H7 (cell line): ENCODE measurements at regions not wholly inside any gene's neighbourhood (a gene's known extent, or its start where the extent isn't known, plus 50 kb on each side); places are given as distances from the start of the nearest gene placed in this dataset.

ENCODE experiments used
- DNase-seq: peaks from one replicate; pipeline ENCODE4 v3.0.0; 2012
- H3K27me3 ChIP-seq: 2 replicates; pipeline ENCODE4 v1.6.0; 2011; ENCODE audit warnings: mild to moderate bottlenecking, low read length; ENCODE audit not compliant: control insufficient read depth, insufficient read depth
- H3K36me3 ChIP-seq: replicated peaks from 2 replicates; pipeline ENCODE4 v1.5.1; 2011; ENCODE audit warnings: low read length; ENCODE audit not compliant: control insufficient read depth, insufficient read depth
- H3K4me3 ChIP-seq: 2 replicates; pipeline ENCODE4 v1.5.1; 2011; ENCODE audit warnings: low read depth, mild to moderate bottlenecking, control low read depth, low read length, moderate library complexity; ENCODE audit not compliant: insufficient read depth

GRCh38 chr14:86652526-86652925 lies 1122.6 kb downstream of the FLRT2 start:
- no peak for DNase-seq
- no peaks in the 10 kb centered on the region for H3K27me3 ChIP-seq
- H3K36me3 ChIP-seq: no peaks in the 10 kb centered on the region
- no peak overlapping the region for H3K4me3 ChIP-seq

DNA sequence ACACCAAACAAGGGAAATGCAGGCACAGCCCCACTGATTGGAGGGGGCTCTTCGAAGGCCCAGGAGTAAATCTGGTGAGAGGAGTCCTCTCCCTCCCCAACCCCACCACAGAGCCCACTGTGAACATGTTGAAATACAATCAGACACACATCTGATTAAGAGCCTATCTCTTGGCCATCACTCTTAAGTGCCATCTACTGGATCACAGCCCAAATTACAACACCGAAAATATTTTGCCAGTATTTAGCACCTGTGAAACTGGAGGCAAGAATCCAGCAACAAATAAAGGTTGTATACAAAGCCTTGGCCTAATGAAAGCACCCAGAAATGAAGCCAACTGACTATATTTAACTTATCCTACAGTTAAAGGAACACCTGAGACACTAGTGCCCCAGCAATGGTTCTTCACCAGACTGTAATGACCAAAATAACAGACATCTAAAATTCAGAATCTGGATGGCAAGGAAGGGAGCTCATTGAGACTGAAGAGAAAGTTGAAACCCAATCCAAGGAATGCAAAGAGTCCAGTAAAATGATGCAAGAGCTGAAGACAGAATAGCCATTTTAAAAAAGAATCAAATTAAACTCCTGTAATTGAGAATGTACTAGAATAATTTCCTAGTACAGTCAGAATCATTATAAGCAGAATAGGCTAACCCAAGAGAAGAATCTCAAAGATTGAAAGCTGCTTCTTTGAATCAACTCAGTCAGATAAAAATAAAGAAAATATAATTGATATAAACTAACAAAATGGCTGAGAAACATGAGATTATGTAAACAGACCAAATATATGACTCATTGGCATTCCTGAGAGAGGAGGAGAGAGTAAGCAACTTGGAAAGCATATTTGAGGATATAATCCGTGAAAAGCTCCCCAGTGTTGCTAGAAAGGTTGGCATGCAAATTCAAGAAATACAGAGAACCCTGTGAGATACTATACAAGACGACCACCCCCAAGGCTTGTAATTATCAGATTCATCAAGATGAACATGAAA lies 1117.0 kb downstream of the FLRT2 start:
- H3K4me3 ChIP-seq: no peak overlapping the region
- H3K36me3 ChIP-seq: no peaks in the 10 kb centered on the region
- H3K27me3 ChIP-seq: no peaks in the 10 kb centered on the region
- DNase-seq: no peak

- no peaks in the 10 kb centered on the region for H3K36me3 ChIP-seq
- DNase-seq: no peak
- no peak overlapping the region for H3K4me3 ChIP-seq
- no peaks in the 10 kb centered on the region for H3K27me3 ChIP-seq
These were observed 1116.2 kb downstream of the FLRT2 start for GRCh38 chr14:86646125-86646524.

- no peak for DNase-seq
- H3K36me3 ChIP-seq: no peaks in the 10 kb centered on the region
- no peaks in the 10 kb centered on the region for H3K27me3 ChIP-seq
- no peak overlapping the region for H3K4me3 ChIP-seq
These were observed 1111.4 kb downstream of the FLRT2 start for GRCh38 chr14:86641310-86641709.

- Histone ChIP-seq H3K27me3 (no peaks in the 10 kb centered on the region), H3K4me3 (no peak overlapping the region), H3K36me3 (no peaks in the 10 kb centered on the region)
- no peak for DNase-seq
These were observed 1110.3 kb downstream of the FLRT2 start for GRCh38 chr14:86640288-86640687.

GRCh38 chr14:86639666-86640065 lies 1109.7 kb downstream of the FLRT2 start:
- H3K4me3 ChIP-seq: no peak overlapping the region
- no peaks in the 10 kb centered on the region for H3K27me3 ChIP-seq
- H3K36me3 ChIP-seq: no peaks in the 10 kb centered on the region
- DNase-seq: no peak

- Histone ChIP-seq H3K4me3 (no peak overlapping the region), H3K36me3 (no peaks in the 10 kb centered on the region), H3K27me3 (no peaks in the 10 kb centered on the region)
- no peak for DNase-seq
These were observed 1109.2 kb downstream of the FLRT2 start for GRCh38 chr14:86639146-86639545.

DNA sequence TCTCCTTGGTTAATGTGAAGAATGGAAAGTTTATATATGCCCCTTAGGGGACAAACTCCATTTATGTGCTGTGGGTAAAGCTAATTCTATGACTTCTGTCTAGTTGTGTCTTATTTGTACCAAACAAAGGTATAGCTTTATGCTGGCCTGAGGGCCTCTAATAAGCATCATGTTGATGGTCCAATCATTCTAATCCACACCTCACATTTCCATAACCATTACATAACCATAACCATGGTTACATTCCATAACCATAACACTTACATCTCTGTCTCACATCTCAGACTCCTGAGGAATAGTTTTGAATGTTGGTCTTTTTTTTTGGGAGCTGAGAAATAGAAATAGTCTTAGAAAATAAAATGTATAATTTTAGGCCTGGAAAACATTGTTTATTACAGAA lies 1097.1 kb downstream of the FLRT2 start:
- Histone ChIP-seq H3K27me3 (no peaks in the 10 kb centered on the region), H3K36me3 (no peaks in the 10 kb centered on the region), H3K4me3 (no peak overlapping the region)
- no peak for DNase-seq

DNA sequence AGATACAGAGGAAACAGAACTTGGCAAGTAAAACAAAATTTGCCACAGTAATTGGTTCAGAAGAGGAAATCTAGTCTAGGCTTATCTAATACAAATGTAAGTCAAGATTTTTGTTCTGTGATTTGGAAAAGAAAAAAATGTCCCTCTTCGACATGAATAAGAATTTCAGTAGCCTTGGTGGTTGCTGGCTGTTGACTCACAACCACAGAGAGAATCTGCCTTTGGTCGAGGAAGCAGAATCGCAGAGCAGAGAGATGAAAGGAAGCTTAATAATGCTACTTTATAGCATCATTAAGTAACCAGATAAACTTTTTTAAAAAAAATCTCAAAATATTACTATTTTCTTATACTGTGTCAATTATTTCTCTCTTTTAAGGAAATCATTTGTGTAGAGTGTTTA lies 1096.6 kb downstream of the FLRT2 start:
- Histone ChIP-seq H3K27me3 (no peaks in the 10 kb centered on the region), H3K4me3 (no peak overlapping the region), H3K36me3 (no peaks in the 10 kb centered on the region)
- DNase-seq: no peak

GRCh38 chr14:86625637-86626036 lies 1095.7 kb downstream of the FLRT2 start:
- no peak overlapping the region for H3K4me3 ChIP-seq
- no peaks in the 10 kb centered on the region for H3K36me3 ChIP-seq
- no peak for DNase-seq
- no peaks in the 10 kb centered on the region for H3K27me3 ChIP-seq

DNA sequence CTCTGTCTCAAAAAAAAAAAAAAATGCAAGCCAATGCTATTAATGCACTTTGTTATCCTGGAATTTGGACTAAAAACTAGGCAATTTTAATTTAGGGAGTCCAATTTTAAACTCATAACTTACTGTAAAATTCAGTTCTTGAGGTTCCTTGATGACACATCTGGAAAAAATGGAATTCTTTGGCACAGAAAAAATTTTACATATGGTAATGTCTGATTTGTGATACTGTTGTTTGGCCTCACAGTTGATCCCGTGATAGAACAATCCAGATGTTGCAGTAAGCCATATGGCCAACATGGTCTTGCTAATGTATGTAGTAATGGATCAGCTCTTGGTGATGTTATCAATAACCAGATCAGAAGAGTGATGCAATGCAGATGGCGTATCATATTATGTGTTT lies 1089.8 kb downstream of the FLRT2 start:
- DNase-seq: no peak
- Histone ChIP-seq H3K4me3 (no peak overlapping the region), H3K36me3 (no peaks in the 10 kb centered on the region), H3K27me3 (no peaks in the 10 kb centered on the region)

DNA sequence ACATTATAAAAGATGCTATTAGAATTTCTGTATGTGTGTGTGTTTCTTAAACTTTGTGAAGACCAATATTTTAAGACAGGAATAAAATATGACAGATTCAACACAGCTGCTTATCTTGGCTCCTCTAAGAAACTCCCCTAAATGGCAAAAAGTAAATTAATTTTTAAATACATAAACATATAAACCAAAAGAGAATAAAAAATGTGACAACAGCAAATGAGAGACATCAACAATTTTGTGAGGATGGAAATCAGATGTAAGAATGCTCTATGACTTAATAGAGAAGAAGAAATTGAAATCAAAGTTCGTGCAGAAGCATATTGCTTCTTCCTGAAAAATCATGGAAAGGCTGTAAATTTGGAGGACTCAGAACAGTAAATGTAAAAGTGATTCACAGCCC lies 1083.8 kb downstream of the FLRT2 start:
- DNase-seq: no peak
- Histone ChIP-seq H3K4me3 (no peak overlapping the region), H3K27me3 (no peaks in the 10 kb centered on the region), H3K36me3 (no peaks in the 10 kb centered on the region)

GRCh38 chr14:86613126-86613525 lies 1083.2 kb downstream of the FLRT2 start:
- no peak for DNase-seq
- Histone ChIP-seq H3K4me3 (no peak overlapping the region), H3K36me3 (no peaks in the 10 kb centered on the region), H3K27me3 (no peaks in the 10 kb centered on the region)

GRCh38 chr14:86604561-86604960 lies 1074.6 kb downstream of the FLRT2 start:
- DNase-seq: no peak
- no peaks in the 10 kb centered on the region for H3K36me3 ChIP-seq
- no peaks in the 10 kb centered on the region for H3K27me3 ChIP-seq
- H3K4me3 ChIP-seq: no peak overlapping the region

DNA sequence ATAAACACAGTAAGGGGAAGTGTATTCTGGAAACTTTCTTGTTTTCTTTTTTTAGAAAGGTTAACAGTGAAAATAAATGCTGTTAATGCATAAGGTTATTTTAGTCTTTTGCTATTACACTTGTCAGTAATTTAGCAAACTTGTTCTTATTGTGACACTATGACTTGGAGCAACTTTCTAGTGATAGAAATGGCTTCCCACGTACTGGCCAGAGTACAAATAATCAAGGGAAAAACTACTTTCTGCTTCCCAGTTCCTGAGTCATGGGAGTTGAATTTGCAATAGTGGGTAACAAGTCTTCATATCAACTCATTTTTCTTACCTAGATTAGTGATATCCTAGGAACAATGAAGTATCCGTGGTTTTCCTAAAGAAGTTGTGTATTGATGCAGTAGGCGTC lies 1072.3 kb downstream of the FLRT2 start:
- no peak for DNase-seq
- no peak overlapping the region for H3K4me3 ChIP-seq
- no peaks in the 10 kb centered on the region for H3K27me3 ChIP-seq
- no peaks in the 10 kb centered on the region for H3K36me3 ChIP-seq
